HG02571 (cell line): ENCODE measurements at regions not wholly inside any gene's neighbourhood (a gene's known extent, or its start where the extent isn't known, plus 50 kb on each side); places are given as distances from the start of the nearest gene placed in this dataset.
"Not testable (repeated sequence)": the region's sequence is repeated elsewhere in the genome, so short reads cannot be mapped to it uniquely, and the experiment has no call there.

ENCODE experiments used
- ATAC-seq: cut with Tn5 transposase; IDR thresholded peaks from one replicate; pipeline ENCODE4 v1.9.1; 2021; ENCODE audit warnings: mild to moderate bottlenecking, moderate library complexity; ENCODE audit not compliant: unreplicated experiment

GRCh38 chr9:115847216-115847615 lies 306.4 kb upstream of the PAPPA start:
- ATAC-seq, result no peak

GRCh38 chr9:115849679-115850412 lies 303.7 kb upstream of the PAPPA start:
- ATAC-seq, result no peak

- ATAC-seq, result no peak
These were observed 302.9 kb upstream of the PAPPA start for GRCh38 chr9:115850548-115851304.

- no peak for ATAC-seq
These were observed 298.0 kb upstream of the PAPPA start for GRCh38 chr9:115855458-115856133.

- not testable (repeated sequence) for ATAC-seq
These were observed 295.2 kb upstream of the PAPPA start for GRCh38 chr9:115858421-115858820.

- no peak for ATAC-seq
These were observed 291.6 kb upstream of the PAPPA start for GRCh38 chr9:115862021-115862420.

- no peak for ATAC-seq
These were observed 289.0 kb upstream of the PAPPA start for GRCh38 chr9:115864581-115864980.

- no peak for ATAC-seq
These were observed 286.3 kb upstream of the PAPPA start for GRCh38 chr9:115867326-115867725.

GRCh38 chr9:115877852-115878438 lies 275.6 kb upstream of the PAPPA start:
- no peak for ATAC-seq

GRCh38 chr9:115879451-115879850 lies 274.1 kb upstream of the PAPPA start:
- ATAC-seq, result no peak

- ATAC-seq, result no peak
These were observed 273.2 kb upstream of the PAPPA start for GRCh38 chr9:115880221-115880885.

GRCh38 chr9:115882911-115883310 lies 270.7 kb upstream of the PAPPA start:
- ATAC-seq, result no peak

- no peak for ATAC-seq
These were observed 269.9 kb upstream of the PAPPA start for GRCh38 chr9:115883467-115884329.

- no peak for ATAC-seq
These were observed 268.7 kb upstream of the PAPPA start for GRCh38 chr9:115884846-115885245.

- no peak for ATAC-seq
These were observed 265.5 kb upstream of the PAPPA start for GRCh38 chr9:115888131-115888530.

GRCh38 chr9:115891929-115892328 lies 261.7 kb upstream of the PAPPA start:
- no peak for ATAC-seq

GRCh38 chr9:115898478-115898877 lies 255.1 kb upstream of the PAPPA start:
- ATAC-seq, result not testable (repeated sequence)

- ATAC-seq, result no peak
These were observed 252.9 kb upstream of the PAPPA start for GRCh38 chr9:115900698-115901097.

GRCh38 chr9:115910959-115911358 lies 242.6 kb upstream of the PAPPA start:
- ATAC-seq, result no peak

- no peak for ATAC-seq
These were observed 241.5 kb upstream of the PAPPA start for GRCh38 chr9:115912086-115912485.
